Left lung (tissue), 4 donors: ENCODE measurements at regions not wholly inside any gene's neighbourhood (a gene's known extent, or its start where the extent isn't known, plus 50 kb on each side); places are given as distances from the start of the nearest gene placed in this dataset.

Experiments
- ATAC-seq: fragments of 200-7000 bp; cut with Tn5 transposase; one replicate; pipeline ENCODE4 v1.9.1; 2020; ENCODE audit warnings: moderate library complexity
- DNase-seq, 4 donors: peaks; one replicate each; pipeline ENCODE4 v3.0.0-alpha.2; 2013 to 2020
- H3K27ac ChIP-seq, 2 donors: fragments of 200-600 bp; sonication (generic) in 1 of 2; one replicate each; pipeline versions ENCODE4 v1.5.0 to v1.8.0; 2020 to 2021
- H3K27me3 ChIP-seq, 2 donors: fragments of 200-600 bp; sonication (generic) in 1 of 2; one replicate each; pipeline versions ENCODE4 v1.5.0 to v1.8.0; 2020 to 2021
- H3K36me3 ChIP-seq, 2 donors: fragments of 200-600 bp; sonication (generic) in 1 of 2; one replicate each; pipeline versions ENCODE4 v1.5.0 to v1.8.0; 2020 to 2021
- H3K4me1 ChIP-seq, 2 donors: fragments of 200-600 bp; one replicate each; pipeline ENCODE4 v1.8.0; 2021
- H3K4me3 ChIP-seq, 2 donors: fragments of 200-600 bp; sonication (generic) in 1 of 2; one replicate each; pipeline versions ENCODE4 v1.5.0 to v1.8.0; 2020 to 2021; ENCODE audit warnings: mild to moderate bottlenecking in 1 of 2
- H3K9me3 ChIP-seq, 2 donors: fragments of 200-600 bp; sonication (generic) in 1 of 2; one replicate each; pipeline versions ENCODE4 v1.5.0 to v1.8.0; 2020 to 2021
- intact Hi-C, 2 donors: fragments of 100-400 bp; cut with DNase I; formaldehyde crosslinking; loops; one replicate each; pipeline versions ENCODE4 v1.11.2 to v1.14.2; 2022
- TF ChIP-seq, protein P1 (sequence below), 2 donors: fragments of 200-600 bp; sonication (generic) in 1 of 2; IDR thresholded peaks; one replicate each; pipeline versions ENCODE4 v1.5.0 to v1.8.0; 2021; ENCODE audit warnings: antibody characterized with exemption in 2 of 2
- donor health status: DM: no; HTN: yes; CAD: no.
- donor health status: DM: no; HTN: no; CAD: no.

DNA sequence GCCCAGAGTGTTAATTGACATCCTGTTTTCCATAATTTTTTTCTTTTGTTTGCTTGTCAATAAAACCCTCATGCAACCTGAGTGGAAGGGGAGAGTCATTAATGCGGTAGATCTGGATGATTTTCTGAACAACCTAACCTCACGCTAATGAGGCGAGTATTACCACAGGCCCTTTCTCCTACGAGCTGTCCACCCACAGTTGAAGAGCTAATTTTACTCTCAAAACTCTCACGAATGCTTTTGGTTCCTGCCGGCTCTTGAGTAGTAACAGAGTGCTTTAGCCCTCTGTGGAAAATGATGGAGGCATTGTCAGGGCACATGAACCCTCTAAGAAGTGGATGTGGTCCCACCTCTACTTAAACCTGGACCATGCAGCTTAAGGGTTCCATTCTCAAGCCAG is 491.3 kb upstream of the RBFOX1 start:
- Histone ChIP-seq H3K36me3 (no peaks in the 10 kb centered on the region), H3K27ac (no peak overlapping the region), H3K4me1 (no peaks in the 10 kb centered on the region), H3K27me3 (no peaks in the 10 kb centered on the region), H3K4me3 (no peak overlapping the region), H3K9me3 (peaks cover 0 to 3% of the 10 kb centered on the region in 2 donors)
- TF ChIP-seq, protein P1, sequence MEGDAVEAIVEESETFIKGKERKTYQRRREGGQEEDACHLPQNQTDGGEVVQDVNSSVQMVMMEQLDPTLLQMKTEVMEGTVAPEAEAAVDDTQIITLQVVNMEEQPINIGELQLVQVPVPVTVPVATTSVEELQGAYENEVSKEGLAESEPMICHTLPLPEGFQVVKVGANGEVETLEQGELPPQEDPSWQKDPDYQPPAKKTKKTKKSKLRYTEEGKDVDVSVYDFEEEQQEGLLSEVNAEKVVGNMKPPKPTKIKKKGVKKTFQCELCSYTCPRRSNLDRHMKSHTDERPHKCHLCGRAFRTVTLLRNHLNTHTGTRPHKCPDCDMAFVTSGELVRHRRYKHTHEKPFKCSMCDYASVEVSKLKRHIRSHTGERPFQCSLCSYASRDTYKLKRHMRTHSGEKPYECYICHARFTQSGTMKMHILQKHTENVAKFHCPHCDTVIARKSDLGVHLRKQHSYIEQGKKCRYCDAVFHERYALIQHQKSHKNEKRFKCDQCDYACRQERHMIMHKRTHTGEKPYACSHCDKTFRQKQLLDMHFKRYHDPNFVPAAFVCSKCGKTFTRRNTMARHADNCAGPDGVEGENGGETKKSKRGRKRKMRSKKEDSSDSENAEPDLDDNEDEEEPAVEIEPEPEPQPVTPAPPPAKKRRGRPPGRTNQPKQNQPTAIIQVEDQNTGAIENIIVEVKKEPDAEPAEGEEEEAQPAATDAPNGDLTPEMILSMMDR (IDR thresholded peaks at IDR 0.05), result no peak
- intact Hi-C loops, result no loop called here
- ATAC-seq (no peak), DNase-seq (no peak)

DNA sequence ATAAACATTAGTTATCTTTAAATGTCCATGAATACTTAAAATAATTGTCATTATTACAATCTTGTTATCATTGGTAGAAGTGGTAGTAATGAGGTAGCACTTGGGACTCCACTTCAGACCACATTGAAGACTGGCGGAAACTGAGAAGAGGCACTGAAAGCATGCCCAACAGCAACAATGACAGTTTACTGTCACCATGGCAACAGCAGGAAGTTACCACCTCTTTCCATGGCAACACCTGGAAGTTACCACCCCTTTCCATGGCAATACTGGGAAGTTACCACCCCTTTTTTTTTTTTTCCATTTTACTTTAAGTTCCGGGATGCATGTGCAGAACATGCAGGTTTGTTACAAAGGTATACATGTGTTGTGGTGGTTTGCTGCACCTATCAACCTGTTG is 494.9 kb upstream of the RBFOX1 start:
- Histone ChIP-seq H3K27ac (no peak overlapping the region), H3K4me1 (no peaks in the 10 kb centered on the region), H3K9me3 (peaks cover 0 to 3% of the 10 kb centered on the region in 2 donors), H3K27me3 (no peaks in the 10 kb centered on the region), H3K36me3 (no peaks in the 10 kb centered on the region), H3K4me3 (no peak overlapping the region)
- DNase-seq, result no peak
- TF ChIP-seq, protein P1 (IDR thresholded peaks at IDR 0.05), result no peak
- ATAC-seq, result no peak
- intact Hi-C loops, result no loop called here

DNA sequence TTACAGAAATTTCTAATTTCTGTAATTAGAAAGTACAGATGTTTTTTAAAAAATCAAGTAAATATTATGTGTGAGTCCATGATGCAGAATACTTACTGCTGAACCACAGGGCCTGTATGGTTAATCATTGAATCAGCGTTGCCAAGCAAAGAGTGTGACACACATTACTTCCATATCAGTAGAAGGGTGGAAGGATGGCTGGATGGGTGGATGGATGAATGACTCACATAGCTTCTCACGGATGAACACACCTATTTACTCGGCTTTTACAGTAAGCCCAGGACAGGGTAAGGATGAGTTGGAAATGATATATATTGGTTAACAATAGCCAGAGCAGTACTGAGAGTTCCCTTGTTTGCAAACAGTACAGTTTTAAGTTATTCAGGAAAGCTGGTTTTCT is 495.9 kb upstream of the RBFOX1 start:
- ATAC-seq, result no peak
- no peak overlapping the region for H3K27ac ChIP-seq
- H3K9me3 ChIP-seq, result peaks cover 0 to 3% of the 10 kb centered on the region in 2 donors
- H3K4me1 ChIP-seq, result no peaks in the 10 kb centered on the region
- TF ChIP-seq, protein P1 (IDR thresholded peaks at IDR 0.05), result no peak
- intact Hi-C loops, result no loop called here
- no peak overlapping the region for H3K4me3 ChIP-seq
- H3K36me3 ChIP-seq, result no peaks in the 10 kb centered on the region
- DNase-seq, result no peak
- H3K27me3 ChIP-seq, result no peaks in the 10 kb centered on the region

DNA sequence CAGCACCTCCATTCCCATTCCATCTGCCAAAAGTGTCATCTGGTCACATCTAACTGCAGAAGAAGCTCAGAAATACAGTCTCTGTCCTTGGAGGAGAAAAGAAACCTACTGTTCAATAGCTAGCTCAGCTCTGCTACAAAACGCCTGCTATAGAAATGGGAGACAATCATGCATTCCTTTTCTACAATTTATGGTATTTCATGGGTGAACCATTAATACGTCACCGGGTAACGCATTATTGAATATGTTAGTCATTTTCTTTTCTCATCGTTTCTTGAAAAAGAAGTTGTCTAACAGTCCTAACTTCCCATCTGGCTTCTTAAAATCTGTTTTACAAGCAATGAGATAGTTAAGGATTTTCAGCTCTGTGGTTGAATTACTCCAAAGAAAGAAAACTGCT is 496.7 kb upstream of the RBFOX1 start:
- H3K36me3 ChIP-seq, result no peaks in the 10 kb centered on the region
- intact Hi-C loops, result no loop called here
- ATAC-seq, result no peak
- H3K4me3 ChIP-seq, result no peak overlapping the region
- TF ChIP-seq, protein P1 (IDR thresholded peaks at IDR 0.05), result no peak
- DNase-seq, result no peak
- H3K27ac ChIP-seq, result no peak overlapping the region
- H3K9me3 ChIP-seq, result peaks cover 0 to 3% of the 10 kb centered on the region in 2 donors
- H3K4me1 ChIP-seq, result no peaks in the 10 kb centered on the region
- no peaks in the 10 kb centered on the region for H3K27me3 ChIP-seq

DNA sequence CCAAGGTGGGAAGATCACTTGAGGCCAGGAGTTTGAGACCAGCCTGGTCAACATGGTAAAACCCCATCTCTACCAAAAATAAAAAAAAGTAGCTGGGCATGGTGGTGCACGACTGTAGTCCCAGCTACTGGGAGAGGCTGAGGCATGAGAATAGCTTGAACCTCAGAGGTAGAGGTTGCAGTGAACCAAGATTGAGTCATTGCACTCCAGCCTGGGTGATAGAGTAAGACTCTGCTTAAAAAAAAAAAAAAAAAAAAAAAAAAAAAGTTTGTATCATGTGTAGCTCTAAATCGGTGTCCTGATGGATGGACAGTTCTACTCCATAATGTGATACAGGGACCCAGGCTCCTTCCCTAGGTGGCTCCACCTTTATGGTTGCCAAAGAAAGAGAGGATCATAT is 497.1 kb upstream of the RBFOX1 start:
- intact Hi-C loops, result no loop called here
- no peaks in the 10 kb centered on the region for H3K27me3 ChIP-seq
- no peak overlapping the region for H3K4me3 ChIP-seq
- TF ChIP-seq, protein P1 (IDR thresholded peaks at IDR 0.05), result no peak
- H3K36me3 ChIP-seq, result no peaks in the 10 kb centered on the region
- H3K4me1 ChIP-seq, result no peaks in the 10 kb centered on the region
- no peak for DNase-seq
- no peak overlapping the region for H3K27ac ChIP-seq
- H3K9me3 ChIP-seq, result peaks cover 0 to 1% of the 10 kb centered on the region in 2 donors
- ATAC-seq, result no peak
